ENCODE measurements at regions not wholly inside any gene's neighbourhood (a gene's known extent, or its start where the extent isn't known, plus 50 kb on each side); places are given as distances from the start of the nearest gene placed in this dataset.

DNA sequence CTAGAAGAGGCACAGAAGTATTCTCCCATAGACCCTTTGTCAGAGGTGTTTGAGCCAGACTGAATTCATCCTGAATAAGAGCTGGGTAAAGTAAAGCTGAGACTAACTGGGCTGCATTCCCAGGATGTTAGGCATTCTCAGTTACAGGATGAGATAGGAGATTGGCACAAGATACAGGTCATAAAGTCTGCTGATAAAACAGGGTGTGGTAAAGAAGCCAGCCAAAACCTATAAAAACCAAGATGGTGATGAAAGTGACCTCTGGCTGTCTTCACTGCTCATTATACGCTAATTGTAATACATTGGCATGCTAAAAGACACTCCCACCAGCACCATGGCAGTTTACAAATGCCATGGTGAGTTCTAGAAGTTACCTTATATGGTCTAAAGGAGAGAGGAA, 364.9 kb upstream of the TMEFF2 start:
- Histone ChIP-seq H2BK15ac (ENCODE audit: low read length) (no peak overlapping the region), H3K23ac (ENCODE audit: insufficient read length) (no peak overlapping the region), H3K27ac (ENCODE audit: low read depth, low read length) (no peak overlapping the region), H2BK120ac (replicated peaks; ENCODE audit: low read depth, low read length) (no peak overlapping the region), H3K56ac (replicated peaks; ENCODE audit: insufficient read length, low read depth, low read length) (no peak overlapping the region), H2AFZ (ENCODE audit: low read length) (no peak overlapping the region), H4K8ac (ENCODE audit: extremely low read depth, insufficient read depth, low read length) (no peak overlapping the region), H3K9me3 (ENCODE audit: insufficient read depth in 2 of 2, low read depth in 1 of 2, low read length in 1 of 2) (no peaks in the 10 kb centered on the region), H3K4ac (replicated peaks; ENCODE audit: insufficient read length, low read depth, low read length) (no peak overlapping the region), H3K14ac (ENCODE audit: insufficient read length) (no peak overlapping the region), H3K23me2 (ENCODE audit: low read depth, low read length) (no peaks in the 10 kb centered on the region), H3K27me3 (replicated peaks in 1 of 4; ENCODE audit: control insufficient read depth in 3 of 4, extremely low read depth in 1 of 4, insufficient read depth in 3 of 4, low read length in 3 of 4) (no peaks in the 10 kb centered on the region), H3K4me2 (ENCODE audit: insufficient read depth in 1 of 2, low read depth in 2 of 2, low read length in 2 of 2) (no peak overlapping the region), H3K9ac (replicated peaks in 1 of 4; ENCODE audit: extremely low read depth in 1 of 4, low read depth in 3 of 4, low read length in 3 of 4) (no peak overlapping the region), H3K36me3 (ENCODE audit: control insufficient read depth in 2 of 4, insufficient read depth in 4 of 4, low read length in 3 of 4) (no peaks in the 10 kb centered on the region), H4K5ac (ENCODE audit: insufficient read length, low read depth, low read length) (no peak overlapping the region), H4K20me1 (replicated peaks in 1 of 2; ENCODE audit: control insufficient read depth in 1 of 2, insufficient read depth in 2 of 2, low read length in 2 of 2) (no peaks in the 10 kb centered on the region), H3K18ac (ENCODE audit: extremely low read depth, low read length) (no peak overlapping the region), H3K4me1 (replicated peaks in 1 of 4; ENCODE audit: control insufficient read depth in 3 of 4, insufficient read depth in 4 of 4, low read length in 3 of 4) (no peaks in the 10 kb centered on the region), H2AK5ac (ENCODE audit: low read depth, low read length) (no peak overlapping the region), H3K79me1 (ENCODE audit: low read depth, low read length) (no peaks in the 10 kb centered on the region), H2BK20ac (ENCODE audit: low read length) (no peak overlapping the region), H2BK12ac (ENCODE audit: low read depth, low read length) (no peak overlapping the region), H3K4me3 (ENCODE audit: extremely low read depth in 1 of 4, insufficient read depth in 2 of 4, low read depth in 3 of 4, low read length in 4 of 4) (no peak overlapping the region), H2BK5ac (ENCODE audit: low read depth, low read length) (no peak overlapping the region), H4K91ac (replicated peaks; ENCODE audit: insufficient read length, low read length) (no peak overlapping the region), H3K79me2 (ENCODE audit: control insufficient read depth in 1 of 2, insufficient read depth in 2 of 2, low read length in 2 of 2) (no peaks in the 10 kb centered on the region)
- ChIA-PET CTCF (ENCODE audit: partially characterized antibody) (no interaction called here), POLR2A (ENCODE audit: partially characterized antibody) (no interaction called here)
- FAIRE-seq (no peak), DNase-seq (ENCODE audit: low read depth in 1 of 2, low spot score in 2 of 2) (no peak)
- TF ChIP-seq SRF (IDR thresholded peaks at IDR 0.05; ENCODE audit: low read depth, low read length): peak; percentile 40; the same call in 1 of the 2 replicates
- TF ChIP-seq NRF1 (IDR thresholded peaks at IDR 0.05; ENCODE audit: low read depth, low read length): no peak
- WGBS, 2 experiments (ENCODE audit: extremely low coverage in 1 of 2, insufficient coverage in 1 of 2, insufficient read length in 1 of 2, insufficient replicate concordance in 2 of 2, low coverage in 1 of 2, low lambda C conversion rate in 2 of 2, missing lambda C conversion rate in 1 of 2): 7% methylated on average over 1 of the region's 1 CpG; no CpG with 5 or more reads in 1 of the 2 experiments
